Esophagus squamous epithelium (tissue), 4 donors: ENCODE measurements at regions not wholly inside any gene's neighbourhood (a gene's known extent, or its start where the extent isn't known, plus 50 kb on each side); places are given as distances from the start of the nearest gene placed in this dataset.

ENCODE experiments used
- CTCF ChIP-seq, 6 experiments: fragments of 450-650 bp in 4 of 6; fragments of 200-600 bp in 2 of 6; sonication (generic) in 2 of 6; IDR thresholded peaks; one replicate each; pipeline ENCODE4 v1.5.1; 2016 to 2019; ENCODE audit warnings: antibody characterized with exemption in 6 of 6, mild to moderate bottlenecking in 4 of 6, moderate library complexity in 4 of 6
- POLR2A ChIP-seq, 4 donors: fragments of 450-650 bp; IDR thresholded peaks; one replicate each; pipeline ENCODE4 v1.6.1; 2017; ENCODE audit warnings: antibody characterized with exemption in 4 of 4, mild to moderate bottlenecking in 4 of 4, moderate library complexity in 3 of 4

GRCh38 chr11:69918231-69918937, 99.2 kb upstream of the FGF3 start:
- TF ChIP-seq CTCF (IDR thresholded peaks at IDR 0.05) (no peak), POLR2A (IDR thresholded peaks at IDR 0.05) (no peak)
